Gastrocnemius medialis (tissue), 4 donors: ENCODE measurements at regions not wholly inside any gene's neighbourhood (a gene's known extent, or its start where the extent isn't known, plus 50 kb on each side); places are given as distances from the start of the nearest gene placed in this dataset.

Experiments
- POLR2A ChIP-seq, 2 donors: fragments of 450-650 bp; IDR thresholded peaks; one replicate each; pipeline ENCODE4 v1.6.1; 2017; ENCODE audit warnings: antibody characterized with exemption in 2 of 2, mild to moderate bottlenecking in 2 of 2, moderate library complexity in 2 of 2
- TF ChIP-seq, protein P1 (sequence below), 5 experiments: fragments of 450-650 bp in 3 of 5; fragments of 200-600 bp in 2 of 5; sonication (generic) in 2 of 5; IDR thresholded peaks in 4 of 5; conservative IDR thresholded peaks in 1 of 5; 1 replicate in 4 of 5; 2 replicates in 1 of 5; pipeline ENCODE4 v1.5.1; 2016 to 2019; ENCODE audit warnings: antibody characterized with exemption in 5 of 5, mild to moderate bottlenecking in 3 of 5, moderate library complexity in 3 of 5

DNA sequence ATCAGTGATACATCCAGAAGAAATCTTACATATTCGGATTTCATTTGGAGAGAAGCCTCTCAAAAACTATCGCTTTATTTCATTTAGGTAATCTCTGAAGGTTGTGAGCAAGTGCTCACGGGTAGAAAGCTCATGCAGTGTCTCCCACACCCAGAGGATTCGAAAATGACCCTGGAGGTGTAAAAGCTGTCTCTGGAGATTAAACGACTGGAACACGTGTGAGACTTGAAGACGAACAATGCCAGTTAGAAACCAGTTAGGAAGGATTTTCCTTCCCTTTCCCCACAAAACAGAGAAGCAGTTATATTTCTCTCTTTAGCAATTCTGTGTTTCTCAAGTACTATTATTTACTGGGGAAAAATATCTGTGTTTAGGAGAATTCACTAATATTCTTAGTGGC, 92.5 kb upstream of the CD55 start:
- TF ChIP-seq, protein P1, sequence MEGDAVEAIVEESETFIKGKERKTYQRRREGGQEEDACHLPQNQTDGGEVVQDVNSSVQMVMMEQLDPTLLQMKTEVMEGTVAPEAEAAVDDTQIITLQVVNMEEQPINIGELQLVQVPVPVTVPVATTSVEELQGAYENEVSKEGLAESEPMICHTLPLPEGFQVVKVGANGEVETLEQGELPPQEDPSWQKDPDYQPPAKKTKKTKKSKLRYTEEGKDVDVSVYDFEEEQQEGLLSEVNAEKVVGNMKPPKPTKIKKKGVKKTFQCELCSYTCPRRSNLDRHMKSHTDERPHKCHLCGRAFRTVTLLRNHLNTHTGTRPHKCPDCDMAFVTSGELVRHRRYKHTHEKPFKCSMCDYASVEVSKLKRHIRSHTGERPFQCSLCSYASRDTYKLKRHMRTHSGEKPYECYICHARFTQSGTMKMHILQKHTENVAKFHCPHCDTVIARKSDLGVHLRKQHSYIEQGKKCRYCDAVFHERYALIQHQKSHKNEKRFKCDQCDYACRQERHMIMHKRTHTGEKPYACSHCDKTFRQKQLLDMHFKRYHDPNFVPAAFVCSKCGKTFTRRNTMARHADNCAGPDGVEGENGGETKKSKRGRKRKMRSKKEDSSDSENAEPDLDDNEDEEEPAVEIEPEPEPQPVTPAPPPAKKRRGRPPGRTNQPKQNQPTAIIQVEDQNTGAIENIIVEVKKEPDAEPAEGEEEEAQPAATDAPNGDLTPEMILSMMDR (IDR thresholded peaks at IDR 0.05 in 4 of 5, conservative IDR thresholded peaks at IDR 0.05 in 1 of 5) = no peak
- TF ChIP-seq POLR2A (IDR thresholded peaks at IDR 0.05) = no peak
